Astrocyte of the hippocampus (primary cell): ENCODE measurements at regions not wholly inside any gene's neighbourhood (a gene's known extent, or its start where the extent isn't known, plus 50 kb on each side); places are given as distances from the start of the nearest gene placed in this dataset.
A peak's percentile ranks its signal among the peaks of the same experiment; 100 is the strongest.

ENCODE experiments used
- DNase-seq: peaks from one replicate; pipeline ENCODE4 v3.0.0; 2011; ENCODE audit warnings: low read depth, low spot score

DNA sequence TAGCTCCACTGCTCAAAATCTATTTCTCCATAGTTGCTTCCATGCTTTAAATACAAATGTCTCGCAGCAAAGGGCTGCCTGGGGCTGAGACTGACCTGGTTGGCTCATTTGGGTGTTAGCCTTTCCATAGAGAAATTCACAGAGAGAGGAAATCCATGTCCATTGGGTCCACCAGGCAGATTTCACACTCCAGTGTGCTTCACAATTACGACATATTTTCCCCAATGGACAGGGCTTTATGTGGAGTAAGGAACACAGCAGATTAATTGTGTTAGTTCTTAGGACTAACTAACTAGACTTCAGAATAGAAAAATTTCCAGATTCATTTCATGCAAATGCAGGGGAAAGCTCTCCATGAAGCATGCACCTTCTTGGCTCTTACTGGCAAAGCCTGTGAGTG is 180.7 kb downstream of the FBXO15 start:
- no peak for DNase-seq

DNA sequence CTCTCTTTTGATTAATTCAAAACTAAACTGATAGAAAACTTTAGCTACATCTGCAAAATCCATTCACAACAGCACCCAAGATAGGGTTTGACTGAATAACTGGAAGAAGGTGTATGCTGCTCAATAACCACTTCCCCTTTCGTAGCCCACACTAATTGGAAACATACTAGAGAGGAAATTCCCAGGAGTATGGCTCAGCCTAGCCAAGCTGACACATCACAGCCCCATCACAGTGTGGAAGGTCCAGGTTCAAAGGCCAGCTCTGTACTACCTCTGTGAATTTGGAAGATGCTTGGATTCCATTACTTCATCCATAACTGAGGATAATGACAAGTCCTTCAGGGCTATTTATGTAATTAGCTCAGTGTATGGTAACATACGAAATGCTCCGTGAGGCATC is 185.4 kb downstream of the FBXO15 start:
- DNase-seq: no peak

DNA sequence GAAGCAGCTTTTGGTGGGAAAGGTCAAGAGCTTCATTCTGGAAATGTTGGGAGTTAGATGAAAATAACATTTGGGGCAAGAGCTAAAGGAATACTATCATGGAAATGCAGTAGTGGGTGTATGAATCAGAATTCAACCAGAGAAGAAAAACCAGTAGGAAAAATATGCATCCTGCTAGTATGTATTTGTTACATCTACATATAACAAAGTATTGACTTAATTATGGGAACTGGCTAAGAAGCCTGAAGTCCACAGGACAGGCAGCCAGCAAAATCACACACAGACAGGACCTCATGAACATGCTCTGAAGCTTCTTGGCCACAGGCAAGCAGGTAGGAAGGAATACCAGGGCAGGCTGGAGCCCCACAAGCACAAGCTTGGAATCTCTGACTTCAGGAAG is 185.8 kb downstream of the FBXO15 start:
- no peak for DNase-seq

DNA sequence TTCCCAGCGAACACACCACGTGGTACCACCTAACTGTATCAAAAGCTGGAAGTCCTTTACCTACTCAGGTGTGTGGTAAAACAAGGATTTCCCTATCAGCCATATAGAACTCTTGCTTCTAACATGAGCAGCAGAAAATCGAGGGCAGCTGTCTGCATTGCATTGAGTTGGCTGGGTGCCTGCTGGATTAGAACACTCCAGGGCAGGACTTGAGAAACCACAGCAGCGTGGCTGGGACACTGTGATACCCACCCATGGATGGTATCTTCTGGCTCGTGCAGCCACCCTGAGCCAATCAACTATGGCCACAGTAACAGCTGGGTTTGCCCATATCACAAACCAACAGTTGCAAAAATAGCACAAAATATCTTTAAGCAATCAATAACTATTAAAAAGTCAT is 188.3 kb downstream of the FBXO15 start:
- no peak for DNase-seq

DNA sequence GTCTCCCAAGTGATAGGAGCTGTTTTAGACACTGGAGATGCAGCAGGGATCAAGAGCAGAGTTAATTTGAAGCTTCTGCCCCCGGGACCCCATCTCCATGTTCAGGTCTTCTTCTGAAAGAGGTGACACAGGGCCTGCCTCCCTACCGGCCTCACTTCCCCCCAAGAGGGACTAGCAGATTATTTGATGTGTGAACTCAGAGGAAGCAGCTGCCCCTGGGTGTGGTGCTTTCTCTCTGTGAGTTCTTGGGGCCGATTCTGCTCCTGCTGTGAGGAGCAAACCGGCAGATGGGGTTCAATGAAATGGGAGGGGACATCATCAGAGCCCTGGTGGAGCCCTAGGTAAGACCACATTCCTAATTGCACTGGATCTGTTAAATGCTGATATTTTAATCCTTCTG is 193.4 kb downstream of the FBXO15 start:
- no peak for DNase-seq

DNA sequence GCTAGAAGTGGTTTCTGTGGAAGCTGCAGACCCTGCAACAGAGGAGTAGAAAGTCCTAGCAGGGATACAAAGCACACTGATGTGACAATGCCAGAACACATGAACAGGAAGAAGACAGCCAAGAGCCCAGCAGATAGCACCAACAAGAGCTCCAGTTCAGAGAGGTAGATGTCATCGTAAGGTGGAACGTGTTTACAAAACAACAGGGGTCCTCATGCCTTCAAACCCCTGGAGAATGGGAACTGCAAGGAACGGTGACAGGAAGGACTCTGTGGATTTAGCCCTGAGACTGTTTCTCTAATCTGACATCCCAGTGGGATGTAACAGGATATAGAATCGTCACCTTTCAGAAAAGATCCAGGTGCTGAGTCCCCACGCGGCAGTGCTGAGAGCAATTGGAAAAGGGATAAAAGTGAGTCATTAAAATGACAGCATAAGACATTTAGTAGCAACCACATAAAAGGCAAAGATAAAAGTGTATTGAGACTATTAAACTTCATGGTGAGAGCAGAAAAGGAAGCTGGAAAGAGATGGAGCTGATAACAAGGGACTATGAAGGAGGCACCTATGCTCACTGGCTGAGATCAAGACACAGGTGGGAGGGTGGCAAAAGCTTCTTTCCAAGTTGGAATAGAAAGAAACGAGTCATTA is 195.2 kb downstream of the FBXO15 start:
- DNase-seq: no peak

DNA sequence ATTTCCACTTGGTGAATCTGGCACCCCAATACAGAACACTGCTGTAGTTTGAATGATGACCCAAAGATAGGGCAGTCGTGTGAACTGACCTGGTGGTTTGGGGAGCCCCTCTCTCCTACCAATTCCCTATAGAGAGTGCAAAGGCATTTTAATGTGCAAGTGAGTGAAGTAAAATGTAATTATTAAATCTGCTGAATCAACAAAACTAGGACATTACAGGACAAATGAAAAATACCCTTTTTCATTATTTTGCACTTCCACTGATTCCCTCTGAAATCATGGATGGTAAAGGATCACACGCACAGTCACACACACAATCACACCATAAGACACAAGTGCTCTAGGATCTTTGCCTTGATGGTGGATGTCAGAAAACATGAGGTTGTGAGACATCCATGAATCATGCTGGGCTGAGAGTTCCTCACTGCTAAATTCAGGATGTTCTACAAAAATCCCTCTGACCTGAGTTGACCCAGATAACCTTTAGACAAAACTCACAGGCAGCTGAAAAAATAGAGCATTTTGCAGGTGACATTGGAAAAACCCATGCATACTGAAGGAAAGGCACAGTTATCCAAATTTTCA is 197.4 kb downstream of the FBXO15 start:
- no peak for DNase-seq

DNA sequence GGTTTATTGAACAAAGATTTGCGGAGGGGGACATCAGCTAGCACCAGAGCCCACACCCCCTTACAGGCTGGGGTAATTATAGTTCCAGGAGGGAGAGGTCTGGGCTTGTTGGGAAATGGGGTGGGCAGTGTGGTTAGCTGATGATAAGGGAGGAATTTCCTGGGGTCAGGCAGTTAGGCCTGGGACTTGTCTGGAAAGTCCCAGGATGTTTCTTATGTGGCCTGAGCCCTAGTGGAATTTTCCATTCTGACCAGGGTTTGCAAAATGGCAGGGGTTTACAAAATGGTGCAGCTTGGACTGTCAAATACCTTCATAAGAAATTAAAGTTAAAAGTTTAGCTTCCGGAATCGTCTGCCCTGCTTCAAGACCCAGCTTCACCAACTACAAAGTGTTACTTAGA is 199.1 kb downstream of the FBXO15 start:
- peak; percentile 77 for DNase-seq

DNA sequence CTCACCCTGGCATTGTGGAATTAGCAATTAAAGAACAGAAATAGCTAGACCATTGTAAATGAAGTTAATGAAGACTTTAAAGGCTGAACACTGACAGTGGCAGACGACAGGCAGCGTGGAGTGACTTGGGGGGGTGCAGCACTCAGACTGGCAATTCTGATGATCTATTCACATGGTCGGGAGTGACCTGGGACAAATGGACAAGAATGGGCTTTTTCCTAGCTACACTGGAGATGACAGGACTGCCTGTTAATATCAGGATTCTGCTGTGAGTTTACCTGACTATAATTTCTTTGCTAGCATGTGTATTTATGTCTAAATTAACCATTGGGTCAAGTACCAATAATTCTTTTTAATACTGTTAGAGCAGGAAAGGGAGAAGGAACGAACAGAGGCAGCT is 199.6 kb downstream of the FBXO15 start:
- DNase-seq: no peak

DNA sequence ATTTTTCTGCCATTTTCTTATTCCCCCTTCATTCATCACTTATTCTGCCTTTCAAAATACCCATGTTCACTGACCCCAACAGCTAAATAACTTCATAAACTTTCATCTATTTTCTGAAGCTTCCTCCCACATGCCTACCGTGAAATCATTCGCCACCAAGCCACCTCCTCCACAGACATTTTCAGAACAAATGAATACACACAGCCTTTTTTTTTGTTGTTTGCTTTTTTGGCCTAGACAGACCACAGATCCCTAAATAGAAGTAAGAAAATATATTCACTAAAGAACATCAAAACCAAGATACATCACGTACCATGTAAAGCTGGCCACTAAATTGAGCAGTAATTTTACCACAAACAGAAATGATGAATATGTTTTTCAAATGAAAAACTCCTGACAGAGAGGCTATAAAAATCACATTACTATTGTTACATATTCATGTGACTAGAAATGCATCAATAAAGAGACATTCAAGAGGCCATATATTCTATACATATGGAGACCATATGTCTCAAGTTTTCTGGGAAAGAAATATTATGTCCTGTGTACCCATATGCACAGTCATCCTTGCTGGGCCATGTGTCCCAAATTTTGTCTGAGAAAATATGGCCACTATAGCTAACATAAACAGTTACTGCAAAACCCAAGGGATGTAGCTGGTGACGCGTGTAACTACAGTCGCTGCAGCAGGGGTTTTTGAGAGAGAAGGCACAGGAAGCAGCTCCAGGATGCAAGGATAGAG is 200.3 kb downstream of the FBXO15 start:
- DNase-seq: no peak

DNA sequence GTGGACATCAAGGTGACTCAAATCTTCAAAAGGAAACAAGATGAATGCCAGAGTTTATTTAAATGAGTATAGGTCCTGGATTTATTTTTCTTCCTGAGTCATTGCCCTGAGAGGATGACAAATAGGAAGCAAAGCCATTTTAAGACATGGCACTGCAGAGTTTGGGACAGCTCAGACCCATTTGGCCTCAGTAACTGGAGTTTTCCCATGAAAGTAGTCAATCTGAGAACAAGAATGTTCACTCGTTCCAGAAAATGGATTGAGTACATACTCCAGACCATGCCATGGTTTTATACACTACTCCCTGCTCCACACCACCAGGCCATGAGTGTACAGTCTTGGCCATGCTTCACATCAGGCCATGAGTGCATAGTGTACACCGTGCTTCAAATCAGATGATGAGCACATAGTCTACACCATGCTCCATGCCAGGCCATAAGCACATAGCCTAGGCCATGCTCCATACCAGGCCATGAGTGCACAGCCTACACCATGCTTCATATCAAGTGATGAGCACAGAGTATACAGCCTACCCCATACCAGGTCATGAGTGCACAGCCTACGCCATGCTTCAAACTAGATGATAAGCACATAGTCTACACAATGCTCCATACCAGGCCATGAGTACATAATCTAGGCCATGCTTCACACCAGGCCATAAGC is 202.4 kb downstream of the FBXO15 start:
- no peak for DNase-seq

DNA sequence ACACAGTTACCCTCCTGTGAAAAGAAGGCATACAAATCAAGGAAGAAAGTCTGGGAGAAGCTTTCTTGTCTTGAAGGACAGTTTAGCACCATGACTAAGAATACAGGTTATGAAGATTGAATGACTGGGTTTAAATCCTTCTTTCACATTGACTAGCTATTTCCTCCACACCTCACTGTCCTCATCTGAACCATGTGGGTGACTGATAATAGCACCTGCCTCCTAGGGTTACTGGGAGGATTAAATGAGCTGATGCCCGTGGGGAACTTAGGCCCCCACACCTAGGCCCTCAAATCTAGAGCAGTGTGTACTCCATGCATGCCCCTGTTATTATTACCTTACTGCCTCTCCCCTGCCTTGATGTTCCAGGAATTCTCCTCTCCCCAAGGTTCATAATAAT is 202.9 kb downstream of the FBXO15 start:
- DNase-seq: no peak

DNA sequence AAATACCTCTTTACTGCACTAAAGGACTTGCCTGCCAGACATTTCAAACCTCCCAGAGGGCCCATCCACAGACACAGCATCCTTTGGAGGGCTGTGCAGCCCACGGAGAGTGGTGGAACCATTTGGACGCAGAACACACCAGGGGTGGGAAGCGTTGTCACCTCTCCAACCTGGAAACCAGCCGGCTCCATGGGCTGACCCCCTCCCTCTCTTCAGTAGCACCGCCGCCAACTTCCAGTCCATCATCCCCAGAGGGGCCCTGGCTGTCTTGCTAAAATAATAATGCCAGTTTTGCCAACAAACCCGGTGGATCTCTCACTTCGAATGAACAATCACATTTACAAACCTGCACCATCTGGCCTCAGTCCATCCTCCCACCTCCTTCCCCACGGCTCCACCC is 203.9 kb downstream of the FBXO15 start:
- no peak for DNase-seq

DNA sequence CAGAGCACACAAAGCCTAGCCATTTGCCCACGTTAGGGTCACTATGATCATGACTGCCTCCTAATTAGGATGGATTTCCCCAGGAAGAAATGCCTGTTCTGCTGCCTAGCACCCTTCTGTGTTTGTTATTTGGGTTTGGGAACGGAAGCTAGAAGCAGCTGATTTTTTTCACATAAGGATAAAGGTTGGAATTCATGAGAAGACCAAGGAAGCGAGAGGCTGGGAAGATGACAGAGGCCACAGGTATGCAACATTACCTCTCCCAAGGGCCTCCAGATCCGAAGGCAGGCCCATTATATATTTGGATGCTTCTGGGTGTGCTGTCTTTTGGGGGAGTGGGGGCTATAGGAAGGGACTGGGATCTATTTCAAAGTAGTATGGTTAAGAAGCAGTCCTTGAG is 204.7 kb downstream of the FBXO15 start:
- peak; percentile 16 for DNase-seq

DNA sequence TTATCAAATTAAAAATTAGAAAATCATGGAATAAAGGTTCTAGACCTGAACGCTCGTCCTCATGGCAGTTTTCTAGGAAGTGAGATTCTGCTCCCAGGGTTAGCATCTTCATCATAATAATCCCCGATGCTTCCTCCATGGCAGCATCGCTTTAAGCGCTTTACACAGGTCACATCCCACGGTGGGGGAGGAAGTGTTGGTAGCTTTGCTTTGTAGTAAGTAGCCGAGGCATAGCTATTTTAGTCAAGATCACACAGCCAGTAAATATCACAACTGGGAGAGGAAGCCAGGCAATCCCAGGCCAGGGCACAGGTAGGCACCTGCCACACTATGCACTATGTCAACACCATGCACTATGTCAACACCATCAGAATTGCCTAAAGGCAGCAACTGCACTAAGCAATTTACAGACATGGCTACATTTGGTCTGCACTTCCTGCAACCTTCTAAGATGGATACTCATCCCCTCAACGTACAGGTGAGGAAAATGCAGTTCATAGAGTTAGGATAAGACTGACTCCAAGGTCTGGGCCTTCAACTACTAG is 205.5 kb downstream of the FBXO15 start:
- no peak for DNase-seq

DNA sequence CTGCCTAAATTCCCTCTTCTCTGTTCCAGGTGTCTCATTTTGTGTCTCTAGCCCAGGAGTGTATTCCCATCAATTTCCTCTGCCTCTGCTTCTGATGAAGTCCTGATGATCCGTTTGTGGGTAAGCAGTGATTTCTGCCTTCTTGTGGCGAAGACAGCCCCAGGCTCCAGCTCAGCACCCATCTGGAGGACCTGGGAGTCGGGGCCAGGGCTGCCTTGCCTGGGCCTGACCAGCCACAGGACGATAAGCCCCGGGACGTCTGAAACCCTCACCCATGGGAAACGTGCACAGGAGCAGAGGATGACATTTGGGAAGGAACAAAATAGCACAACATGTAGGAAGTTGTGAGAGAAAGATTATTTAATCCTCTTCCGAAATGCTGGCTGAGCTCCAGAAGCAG is 206.9 kb downstream of the FBXO15 start:
- DNase-seq: no peak

DNA sequence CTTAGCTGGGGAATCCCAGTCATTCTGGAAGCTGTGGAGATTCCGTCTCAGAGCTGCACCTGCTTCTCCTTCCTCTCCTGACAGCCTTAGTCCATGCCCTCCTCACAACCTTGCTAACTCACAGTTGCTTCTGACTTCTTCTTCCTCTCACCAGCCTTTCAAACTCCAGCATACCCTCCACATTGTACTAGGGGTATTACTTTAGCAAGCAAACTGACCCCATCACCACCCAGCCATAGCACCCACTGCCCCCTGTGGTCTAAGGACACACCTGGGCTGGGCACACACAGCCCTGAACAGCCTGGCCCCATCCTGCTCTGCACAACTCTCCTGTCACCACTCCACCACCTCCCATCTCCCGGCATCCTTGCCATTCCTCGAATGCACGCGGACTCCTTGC is 208.2 kb downstream of the FBXO15 start:
- DNase-seq: no peak

DNA sequence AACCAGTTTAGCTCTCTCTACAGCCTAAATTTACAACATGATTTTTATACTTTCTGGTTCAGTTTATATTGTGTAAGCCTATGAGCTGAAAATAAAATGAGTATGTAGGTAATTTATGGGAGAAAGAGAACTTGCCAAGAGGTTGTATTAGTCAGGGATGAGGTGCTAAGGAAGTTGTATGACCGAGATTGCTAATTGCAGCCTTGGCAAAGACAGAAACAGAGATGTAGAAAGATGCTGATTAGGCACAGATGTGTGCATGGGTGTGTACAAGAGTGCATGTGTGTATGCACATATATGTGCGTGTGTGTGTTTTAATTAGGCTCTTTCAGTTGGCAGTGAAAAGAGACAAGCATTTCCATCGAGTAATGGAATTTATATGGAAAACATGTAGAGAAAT is 213.9 kb downstream of the FBXO15 start:
- no peak for DNase-seq

DNA sequence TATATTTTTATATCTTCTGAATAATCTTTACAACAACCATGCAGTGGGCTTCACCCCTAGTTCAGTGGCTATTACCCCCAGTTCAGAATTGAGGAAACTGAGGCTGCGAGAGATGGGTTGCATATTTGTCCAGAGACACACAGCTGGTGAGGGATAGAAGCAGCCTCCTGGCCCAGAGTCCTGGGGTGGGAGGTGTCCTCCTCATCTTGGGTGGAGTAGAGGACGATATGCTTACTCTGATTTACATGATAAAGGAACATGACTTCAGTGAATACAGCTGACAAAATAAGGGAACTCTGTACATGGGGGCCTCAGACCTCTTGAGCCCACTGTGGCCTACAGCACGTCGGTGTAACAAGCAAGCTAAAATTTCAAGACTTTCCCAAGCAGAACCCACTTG is 214.7 kb downstream of the FBXO15 start:
- no peak for DNase-seq

DNA sequence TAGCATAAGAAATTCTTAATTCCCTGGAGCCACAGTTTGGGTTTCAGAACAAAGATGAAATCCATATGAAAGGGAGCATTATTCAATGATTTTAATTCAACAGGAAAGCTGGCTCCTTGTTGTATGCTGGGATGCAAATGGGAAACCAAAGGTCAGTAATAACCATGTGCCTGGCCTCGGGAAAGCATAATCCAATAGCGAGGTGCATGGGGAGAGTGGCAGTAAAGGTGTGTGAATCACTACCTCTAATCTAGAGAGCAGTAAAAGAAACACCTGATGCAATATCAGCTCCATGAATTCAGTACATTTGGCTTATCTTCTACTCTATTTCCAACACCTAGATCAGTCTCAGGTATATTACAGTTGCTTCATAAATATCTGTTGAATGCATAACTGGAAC is 220.1 kb downstream of the FBXO15 start:
- no peak for DNase-seq

DNA sequence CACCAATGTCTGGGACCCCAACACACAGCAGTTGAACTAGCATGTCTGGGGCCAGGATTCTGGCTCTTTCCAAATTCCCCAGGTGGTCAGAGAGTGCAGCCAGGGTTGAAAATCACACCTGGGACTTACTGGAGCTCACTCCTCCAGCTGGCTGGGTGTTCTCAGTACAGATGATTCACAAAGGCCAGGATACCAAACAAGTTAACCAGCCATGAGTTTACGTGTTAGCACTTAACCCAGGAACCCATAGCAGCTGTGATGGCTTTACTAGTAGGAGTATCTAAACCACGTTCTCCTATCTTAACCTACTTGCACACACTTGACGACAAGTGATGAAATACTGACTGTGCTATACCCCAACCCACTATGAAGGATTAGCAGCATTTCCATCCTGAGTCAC is 222.8 kb downstream of the FBXO15 start:
- DNase-seq: no peak

DNA sequence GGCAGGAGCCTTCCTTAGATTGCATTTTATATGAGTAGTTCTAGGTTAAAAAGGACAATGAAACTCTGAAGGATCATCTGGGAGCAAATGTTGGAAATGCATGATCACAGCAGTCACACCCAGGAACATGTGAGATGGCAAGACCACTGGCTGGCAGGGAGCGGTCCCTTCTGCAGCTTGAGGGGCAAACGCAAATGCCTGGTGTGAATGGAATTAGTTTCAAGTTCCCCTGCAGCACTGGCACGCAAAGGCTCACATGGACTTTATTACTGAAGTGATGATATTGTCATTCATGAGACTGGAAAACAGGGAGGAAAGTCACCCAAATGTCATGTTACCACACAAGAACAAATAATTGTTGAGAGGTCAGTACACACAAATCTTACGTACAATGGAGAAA is 223.3 kb downstream of the FBXO15 start:
- no peak for DNase-seq

DNA sequence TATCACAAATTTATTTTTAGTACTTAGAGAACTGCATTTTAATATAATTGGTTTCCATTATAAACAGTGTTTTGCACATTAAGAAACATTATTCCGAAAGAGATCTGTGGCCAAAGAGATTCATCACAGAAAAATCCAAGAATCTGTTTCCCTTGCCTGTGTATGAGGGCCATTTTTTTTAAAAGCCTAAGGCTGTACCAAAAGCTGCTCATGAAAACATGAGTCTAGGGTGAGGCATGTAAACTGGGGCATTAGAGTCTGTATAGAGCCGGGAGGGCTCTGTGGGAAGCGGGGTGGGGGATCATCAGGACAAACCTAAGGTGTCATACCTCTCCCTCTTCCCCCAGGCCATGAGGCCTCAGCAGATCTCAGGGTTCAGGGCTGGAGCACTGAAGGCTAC is 223.8 kb downstream of the FBXO15 start:
- no peak for DNase-seq
